Fibroblast of upper back skin (primary cell): ENCODE measurements at regions not wholly inside any gene's neighbourhood (a gene's known extent, or its start where the extent isn't known, plus 50 kb on each side); places are given as distances from the start of the nearest gene placed in this dataset.

Experiments
- DNase-seq: peaks from one replicate; pipeline ENCODE4 v3.0.0-alpha.2; 2013

DNA sequence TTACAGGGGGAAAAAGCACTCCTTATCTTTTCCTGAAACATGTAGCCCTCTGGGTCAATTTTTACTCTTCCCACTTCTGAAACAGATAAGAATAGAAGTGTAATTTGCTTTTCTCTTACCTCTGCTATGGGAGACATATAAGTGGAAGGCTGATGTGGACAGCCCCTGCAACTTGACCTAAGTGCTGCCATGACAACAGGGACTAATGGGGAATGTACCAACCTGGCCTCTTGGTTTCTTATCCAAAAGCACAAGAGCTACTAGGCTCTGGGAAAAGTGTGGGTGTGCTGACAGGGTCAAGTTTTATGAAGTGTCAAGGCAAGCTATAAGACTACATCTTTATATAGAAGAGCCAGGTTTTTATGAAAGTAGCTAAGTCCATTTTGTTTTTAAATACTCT lies 1246.5 kb downstream of the OTOL1 start:
- no peak for DNase-seq

DNA sequence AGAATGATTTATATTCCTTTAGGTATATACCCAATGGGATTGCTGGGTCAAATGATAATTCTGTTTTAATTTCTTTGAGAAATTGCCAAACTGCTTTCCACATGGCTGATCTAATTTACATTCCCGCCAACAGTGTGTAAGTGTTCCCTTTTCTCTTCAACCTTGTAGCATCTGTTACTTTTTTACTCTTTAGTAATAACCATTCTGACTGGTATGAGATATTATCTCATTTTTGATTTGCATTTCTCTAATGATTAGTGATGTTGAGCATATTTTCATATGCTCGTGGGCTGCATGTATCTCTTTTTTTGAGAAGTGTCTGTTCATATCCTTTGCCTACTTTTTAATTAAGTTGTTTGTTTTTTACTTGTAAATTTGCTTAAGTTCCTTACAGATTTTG lies 1264.2 kb downstream of the OTOL1 start:
- DNase-seq = no peak

DNA sequence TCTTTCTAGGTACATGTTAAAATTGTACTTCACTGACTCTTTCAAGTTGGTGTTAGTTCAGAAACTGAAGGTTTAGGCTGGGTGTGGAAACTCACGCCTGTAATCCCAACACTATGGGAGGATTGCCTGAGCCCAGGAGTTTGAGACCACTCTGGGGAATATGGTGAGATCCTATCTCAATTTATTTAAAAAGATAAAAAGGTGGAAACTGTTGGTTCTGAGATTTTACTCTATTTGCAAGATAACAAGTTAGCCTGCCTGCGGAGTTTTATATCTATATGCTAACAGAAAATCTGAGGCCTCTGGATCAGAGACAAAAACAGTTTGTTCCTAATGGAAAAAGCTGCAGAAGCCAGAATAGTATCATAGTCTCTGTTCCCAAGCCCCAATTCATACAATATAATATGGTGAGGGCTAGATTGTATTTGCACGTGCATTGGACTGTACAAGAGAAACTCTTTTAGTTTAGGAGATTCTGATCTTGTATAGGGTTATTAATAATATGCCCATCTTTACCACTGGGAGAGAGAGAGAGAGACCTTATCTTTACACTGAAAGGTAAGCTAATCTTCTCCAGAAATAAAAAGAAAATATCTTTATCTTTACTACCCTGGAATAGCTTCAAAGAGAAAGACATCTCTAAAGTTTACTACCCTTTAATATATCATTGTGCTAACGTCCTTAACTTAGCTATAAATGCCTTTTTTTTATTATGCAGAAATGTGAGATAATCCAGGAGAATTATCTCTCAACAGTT lies 1267.6 kb downstream of the OTOL1 start:
- no peak for DNase-seq

DNA sequence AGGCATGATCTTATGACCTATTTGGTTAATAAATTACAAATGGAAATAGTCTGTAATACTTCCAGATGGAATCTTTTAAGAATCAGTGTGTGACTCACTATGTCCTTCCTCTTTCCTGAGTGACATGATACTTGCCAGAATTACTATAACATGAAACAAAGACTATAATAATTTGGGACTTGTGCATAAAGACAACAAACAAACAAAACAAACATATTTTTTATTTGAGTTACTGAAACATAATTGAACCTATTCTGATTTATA lies 1268.1 kb downstream of the OTOL1 start:
- no peak for DNase-seq

DNA sequence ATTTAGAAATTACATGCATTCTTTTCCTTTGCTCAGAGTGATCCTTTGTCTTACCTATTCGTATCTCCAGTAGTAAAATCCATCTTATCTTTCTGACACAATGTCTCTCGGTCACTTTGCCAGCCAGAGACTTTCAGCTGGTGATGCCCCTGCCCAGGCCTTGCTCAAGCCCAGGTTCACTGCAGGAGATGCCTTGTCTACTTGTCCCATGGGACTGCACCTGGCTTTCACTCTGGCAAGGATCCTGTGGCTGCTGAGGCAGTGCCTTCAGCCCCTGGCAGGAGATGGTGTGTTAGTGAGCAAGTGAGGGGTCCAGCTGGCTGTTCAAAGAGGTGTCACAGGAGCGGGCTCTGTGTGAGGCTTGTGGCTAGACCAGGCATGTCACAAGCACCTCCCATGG lies 1268.9 kb downstream of the OTOL1 start:
- DNase-seq = no peak

DNA sequence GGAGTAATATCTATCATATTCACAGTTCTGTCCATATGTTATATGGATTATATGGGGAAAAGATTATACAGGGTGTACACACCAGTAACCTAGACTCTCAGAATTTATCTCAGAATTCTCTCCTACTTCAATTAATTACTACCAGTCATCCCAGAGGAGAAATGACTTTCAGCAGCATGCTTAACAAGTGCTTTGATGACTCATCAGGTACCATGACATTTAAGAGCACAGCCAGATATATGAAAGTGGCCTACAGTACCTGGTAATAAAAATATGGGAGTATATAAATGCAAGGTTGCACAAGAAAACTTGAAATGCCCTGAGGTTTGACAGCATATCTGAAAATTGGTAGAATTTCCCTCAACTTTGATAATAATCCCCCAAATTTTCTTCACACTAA lies 1273.0 kb downstream of the OTOL1 start:
- DNase-seq = no peak

DNA sequence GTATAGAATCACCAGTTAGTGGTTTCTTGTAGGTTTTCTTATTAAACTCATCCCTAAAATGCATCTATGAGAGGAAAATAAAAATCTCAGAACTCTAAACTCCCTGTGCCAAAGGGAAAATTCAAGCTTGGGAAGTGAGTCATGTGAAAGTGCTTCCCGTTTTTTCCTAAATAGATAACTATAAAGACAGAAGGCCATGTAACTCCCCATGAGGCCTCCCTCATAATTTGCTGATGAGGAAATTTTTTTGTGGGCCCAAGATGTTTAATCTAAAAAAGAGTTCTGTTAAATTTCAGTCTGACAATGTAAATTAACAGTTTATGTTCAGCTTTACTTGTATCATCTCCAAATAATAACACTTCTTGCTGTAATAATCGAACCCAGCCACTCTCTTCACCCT lies 1273.9 kb downstream of the OTOL1 start:
- DNase-seq = peak; percentile 5

DNA sequence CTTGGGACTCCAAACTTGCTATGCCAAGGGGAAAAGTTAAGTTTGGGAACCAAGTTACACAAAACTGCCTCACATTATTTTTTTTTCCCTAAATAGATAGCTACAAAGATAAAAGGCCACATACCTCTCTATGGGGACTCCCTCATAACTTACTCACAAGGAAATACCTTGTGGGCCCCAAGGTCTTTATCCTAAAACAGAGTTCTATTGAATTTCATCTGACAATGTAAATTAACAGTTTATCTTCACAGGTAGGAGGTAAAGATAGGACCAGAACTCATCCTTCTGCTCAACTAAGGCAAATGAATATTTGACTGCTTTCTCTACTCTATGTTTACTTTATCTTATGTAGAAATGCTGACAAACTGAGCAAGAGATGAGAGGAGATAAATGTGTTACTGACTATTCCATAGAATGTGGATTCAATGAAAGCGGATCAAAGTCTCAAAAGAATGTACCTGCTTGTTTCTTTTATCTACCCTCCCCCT lies 1278.0 kb downstream of the OTOL1 start:
- no peak for DNase-seq

DNA sequence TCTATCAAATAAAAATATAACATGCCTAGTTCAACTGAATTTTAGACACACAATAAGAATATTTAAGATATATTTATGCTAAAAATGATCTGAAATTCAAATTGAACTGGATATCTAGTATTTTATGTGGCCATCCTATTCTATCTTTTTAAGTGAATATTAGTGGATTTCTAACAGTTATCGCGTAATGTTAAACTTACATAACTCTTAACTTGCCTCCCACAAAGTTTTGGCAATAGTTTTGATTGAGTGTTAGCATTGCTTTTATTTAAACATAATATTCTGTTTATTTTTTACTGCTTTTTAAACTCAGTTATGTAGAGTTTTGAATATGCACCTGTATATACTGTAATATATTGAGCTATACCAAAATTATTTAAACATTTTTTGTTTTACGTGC lies 1279.5 kb downstream of the OTOL1 start:
- DNase-seq = no peak

DNA sequence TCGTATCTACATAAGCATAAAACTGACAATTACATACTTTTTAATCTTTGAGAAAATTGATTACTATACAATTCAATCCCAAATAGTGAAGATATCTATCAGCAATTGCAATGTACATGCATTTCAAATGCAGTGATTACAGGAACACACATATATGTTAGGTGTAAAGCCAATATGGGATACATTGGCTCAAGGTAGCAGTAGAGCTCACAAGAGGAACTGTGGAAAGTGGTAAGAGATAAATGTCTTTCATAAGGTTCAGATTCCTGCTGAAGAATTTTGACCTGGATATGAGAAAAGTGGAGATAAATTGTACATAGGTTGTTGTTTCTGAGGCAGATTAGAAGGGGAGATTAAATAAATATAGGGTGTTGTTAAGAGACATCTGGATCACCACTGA lies 1280.5 kb downstream of the OTOL1 start:
- DNase-seq = no peak

DNA sequence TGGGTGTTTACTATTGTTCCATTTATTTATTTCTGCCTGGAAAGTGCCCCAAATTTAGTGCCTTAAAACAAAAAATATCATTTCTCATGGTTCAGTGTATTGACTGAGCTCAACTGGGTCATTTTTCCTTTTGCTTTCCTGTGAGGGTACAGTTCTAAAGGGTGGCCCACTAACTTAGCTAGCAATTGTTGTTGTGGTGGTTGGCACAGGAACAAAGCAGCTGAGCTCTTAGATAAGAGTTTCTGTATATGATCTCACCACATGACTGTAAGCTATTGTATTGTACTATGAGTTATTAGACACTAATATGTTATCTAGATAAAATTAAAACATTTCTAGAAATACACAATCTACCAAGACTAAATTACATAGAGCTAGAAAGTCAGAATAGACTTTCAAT lies 1283.7 kb downstream of the OTOL1 start:
- no peak for DNase-seq

DNA sequence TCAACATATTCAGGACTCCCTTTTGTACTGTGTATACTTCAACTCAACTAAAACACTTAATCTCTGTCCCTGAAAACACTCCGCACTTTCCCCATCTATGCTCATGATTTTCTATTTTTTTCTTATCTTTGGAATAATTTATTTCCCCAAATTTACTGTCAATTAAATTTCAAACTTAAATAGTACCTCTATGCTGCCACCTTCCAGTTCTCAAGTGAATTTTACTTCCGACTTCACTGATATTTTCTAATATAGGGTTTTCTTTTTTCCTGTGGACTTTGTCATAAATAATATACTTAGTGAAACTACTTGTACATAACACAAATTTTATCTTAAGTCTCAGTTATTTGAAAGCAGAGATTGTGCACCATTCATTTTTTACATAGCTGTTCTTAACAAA lies 1303.3 kb downstream of the OTOL1 start:
- peak; percentile 1 for DNase-seq

DNA sequence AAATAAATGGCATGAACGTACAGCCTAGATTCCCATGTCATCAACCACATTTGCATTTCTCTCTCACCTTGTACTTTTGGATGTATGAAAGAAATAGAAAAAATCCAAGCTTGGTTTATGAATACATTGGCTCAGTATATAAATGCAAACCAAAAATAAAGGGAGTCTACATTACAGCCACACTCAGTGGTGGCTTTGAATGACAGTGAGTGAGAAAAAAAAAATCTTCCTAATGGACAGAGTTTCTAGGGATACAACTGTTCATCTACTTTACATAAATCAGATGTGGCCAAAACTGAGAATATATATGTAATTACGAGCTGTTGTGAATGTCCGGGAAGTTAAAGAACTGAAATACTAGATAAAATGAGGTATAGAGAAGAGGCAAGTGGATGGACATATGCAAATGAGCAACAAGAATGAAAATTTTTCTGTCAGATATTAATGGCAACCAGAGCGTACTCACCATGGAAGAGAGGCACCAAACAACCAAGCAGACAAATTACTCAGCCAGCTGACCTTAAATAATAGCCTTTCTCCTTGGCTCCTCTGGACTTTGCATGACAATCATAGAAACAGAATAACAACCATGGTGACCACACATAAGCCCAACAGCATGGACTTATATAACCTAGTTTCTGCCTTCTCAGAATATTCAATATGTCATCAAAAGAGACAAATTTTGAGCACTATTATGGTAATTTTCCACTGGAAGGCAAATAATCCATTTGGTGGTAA lies 1305.8 kb downstream of the OTOL1 start:
- no peak for DNase-seq

DNA sequence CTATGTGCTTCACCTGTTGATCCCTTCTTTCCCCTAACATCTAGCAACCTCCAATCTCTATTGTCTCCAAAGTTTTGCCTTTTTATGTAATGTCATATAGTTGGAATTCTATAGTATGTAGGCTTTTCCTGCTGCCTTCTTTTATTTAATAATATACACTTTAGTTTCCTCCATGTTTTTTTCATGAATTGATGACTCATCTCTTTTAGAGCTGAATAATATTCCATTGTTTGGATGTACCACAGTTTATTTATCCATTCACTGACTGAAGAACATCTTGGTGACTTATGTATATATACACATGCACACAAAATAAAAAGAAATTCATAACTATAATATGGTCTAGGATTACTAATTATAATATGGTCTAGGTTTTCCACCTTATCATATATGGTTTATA lies 1314.2 kb downstream of the OTOL1 start:
- DNase-seq = no peak

DNA sequence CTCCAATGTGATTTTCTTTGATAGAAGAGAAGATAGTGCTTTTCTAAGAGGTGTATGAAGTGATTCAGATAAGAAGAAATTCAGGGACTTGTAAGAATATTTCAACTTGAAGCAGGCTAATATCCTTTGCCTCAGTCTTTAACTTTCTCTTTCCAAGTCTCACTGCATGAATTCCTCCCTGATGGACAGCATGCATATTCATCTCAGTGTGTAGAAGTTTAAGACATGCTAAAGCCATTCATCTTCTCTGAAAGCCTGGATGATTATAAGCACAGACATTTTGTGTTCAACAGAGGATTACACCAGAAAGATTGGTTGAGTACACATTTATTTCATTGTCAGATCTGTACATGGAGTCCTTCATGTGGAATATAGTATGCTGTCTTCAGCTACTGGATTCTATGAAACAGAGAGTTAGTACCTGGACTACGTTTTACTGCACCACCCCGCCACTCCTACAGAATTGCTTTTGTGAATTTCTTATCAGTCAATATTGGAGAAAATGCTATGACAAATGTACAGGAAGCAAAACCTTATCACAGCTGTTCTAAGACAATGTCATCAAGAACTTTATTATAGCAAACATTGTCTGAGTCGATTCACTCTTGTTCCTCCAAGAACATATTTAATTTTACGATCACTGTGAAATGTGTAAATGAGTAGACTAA lies 1346.1 kb downstream of the OTOL1 start:
- no peak for DNase-seq

DNA sequence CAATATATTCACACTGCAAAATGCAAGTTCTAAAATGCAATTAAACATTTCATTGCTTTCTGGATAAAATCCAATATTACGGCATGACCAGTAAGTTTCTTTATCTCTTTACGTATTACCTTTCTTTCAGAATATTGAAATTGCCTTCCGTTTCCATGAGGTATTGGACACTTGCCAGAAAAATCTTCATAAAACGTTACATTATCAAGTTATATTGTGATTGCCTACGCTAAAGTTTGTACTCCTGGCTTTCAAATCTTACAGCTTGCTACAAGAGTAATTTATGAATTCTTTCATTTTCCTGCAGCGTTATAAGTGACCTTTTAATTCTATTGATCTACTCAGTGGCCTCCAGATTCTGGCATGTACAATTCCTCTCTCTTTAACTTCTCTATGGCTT lies 1349.3 kb downstream of the OTOL1 start:
- no peak for DNase-seq

DNA sequence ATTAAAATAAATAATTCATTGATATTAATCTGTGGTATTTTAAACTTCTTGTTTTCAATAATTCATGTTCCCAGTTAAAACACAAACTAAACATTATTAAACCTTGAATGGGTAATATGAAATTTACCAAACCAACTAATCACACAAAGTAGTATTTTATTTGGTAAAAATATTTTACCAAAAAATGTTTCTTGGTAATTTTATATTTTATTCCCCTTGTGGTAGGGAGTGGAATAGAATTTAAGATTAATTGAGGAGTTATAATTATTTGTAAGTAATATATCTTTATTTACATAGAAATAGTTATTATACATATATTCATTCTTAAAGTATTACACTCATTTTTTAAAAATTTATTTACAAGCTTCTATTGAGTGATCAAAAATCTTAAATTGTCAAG lies 1350.9 kb downstream of the OTOL1 start:
- DNase-seq = no peak

DNA sequence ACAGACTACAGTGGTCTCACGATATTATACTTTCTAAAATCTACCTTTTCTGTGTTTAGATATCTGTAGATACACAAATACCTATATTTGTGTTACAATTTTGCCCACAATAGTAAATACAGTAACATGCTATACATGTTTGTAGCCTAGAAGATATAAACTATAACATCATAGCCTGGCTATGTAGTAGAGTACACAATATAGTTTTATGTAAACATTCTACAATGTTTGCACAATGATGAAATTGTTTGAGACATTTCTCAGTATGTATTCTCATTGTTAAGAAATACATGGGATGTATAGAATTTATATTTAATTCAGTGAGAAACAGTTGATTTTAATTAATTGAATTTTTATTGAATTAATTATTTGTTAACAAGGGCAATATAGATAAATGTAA lies 1367.0 kb downstream of the OTOL1 start:
- DNase-seq = no peak

DNA sequence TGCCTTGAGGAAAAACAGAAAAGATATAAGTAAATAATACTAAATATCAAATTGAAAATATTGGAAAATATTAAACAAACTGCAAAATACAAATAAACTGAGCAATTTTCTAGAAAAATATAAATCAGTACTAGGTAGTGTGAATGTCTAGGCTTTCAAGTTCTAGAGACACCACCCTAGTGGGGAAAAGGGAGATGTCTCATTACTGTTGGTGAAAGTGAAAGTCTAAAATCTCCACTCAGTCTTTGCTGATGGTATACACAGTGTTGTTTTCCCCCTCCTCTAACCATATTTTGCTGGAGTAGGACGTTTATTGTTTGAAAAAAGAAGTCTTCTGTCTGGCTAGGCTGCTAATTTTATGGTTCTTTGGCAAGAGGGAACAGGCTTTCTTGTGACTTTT lies 1368.9 kb downstream of the OTOL1 start:
- DNase-seq = no peak

DNA sequence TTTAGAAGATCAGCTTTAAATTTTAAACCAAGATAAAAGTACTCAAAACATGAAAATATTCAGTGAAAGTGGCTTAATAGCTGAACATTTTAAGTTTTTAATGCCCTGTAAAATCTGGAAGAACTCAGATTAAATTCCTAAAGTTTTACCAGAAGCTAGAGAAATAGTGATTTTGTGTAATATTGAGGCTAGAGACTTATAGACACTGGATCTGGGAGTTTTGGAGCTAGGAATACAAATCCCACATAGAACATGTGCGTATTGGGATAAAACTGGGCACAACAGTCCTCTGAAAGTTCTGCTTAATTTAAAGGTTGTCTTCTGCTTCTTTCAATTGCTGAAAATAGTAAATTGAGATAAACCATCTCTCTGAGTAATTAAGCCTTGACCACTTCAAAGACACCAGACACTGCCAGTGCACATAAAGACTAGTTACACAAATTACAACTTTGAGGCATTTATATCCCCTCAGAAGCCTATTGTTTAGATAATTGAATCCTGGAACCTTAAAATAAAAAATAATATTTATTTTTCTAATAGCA lies 1382.5 kb downstream of the OTOL1 start:
- DNase-seq = no peak

DNA sequence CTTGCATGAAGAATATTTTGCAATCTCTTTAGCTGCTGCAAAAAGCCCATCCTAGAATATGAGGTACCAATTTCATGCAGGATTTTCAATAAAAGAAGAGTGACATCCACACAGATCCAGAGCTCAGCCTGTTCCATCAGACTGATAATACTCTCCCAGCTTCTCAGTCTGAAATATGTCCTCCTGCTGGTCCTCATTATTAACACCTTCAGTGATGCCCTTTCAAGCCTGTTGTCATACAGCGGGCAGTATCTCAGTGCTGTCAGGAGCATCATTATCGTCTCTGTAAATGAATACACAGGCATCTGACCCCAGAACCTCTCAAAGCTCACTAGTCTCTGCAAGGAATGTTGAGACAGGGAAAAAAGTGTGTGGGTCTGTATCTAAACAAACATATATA lies 1387.8 kb downstream of the OTOL1 start:
- DNase-seq = no peak

DNA sequence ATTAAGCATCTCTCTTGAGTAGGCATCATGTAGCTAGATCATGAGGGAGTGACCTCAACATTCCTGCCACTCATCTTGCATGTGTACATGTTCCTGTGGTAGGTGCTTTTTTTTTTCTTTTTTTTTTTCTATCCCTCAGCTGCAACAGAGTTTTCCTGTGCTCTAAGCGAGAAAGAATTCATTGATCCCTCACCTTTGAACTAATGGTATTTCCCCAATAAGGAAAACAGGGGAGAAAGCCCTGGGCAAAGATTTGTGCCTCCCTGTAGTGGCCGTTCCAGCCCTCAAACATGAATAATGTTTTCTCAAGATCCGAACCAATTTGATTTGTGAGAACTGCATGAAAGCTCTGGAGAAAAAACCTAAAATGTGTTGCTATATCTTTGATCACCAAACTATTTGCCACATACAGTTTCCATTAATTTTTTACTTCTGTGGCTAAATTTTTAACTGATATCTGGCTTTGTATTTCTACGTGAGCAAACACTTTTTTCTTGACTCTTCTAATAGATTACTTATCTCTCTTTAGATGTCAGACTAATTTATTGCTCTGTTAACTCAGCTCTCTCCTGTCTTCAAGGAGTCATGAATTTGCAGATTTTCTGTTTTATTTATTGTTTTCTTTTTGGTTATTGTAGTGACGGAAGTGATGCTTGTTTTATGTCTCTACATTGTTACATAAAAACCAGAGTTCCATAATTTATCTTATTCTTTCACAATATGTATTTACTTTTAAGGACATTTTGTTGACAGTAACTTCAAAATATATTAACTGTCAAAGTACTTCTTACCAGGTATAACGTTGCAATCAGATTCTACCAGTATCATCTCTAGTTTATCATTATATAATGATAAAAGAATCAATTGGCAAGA lies 1396.5 kb downstream of the OTOL1 start:
- no peak for DNase-seq

DNA sequence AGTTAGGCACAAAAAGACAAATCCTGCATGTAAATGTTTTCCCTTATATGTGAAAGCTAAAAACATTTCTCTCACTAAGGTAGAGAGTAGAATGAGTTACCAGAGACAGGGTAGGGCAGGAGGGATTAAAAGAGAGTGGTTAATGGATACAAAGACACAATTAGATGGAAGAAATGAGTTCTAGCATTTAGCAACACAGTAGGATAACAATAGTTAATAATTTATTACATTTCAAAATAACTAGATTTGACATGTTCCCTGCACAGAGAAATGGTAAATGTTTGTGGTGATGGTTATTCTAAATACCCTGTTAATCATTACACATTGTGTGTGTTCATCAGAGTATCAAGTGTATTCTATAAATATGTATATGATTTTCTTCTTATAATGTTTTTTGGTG lies 1400.7 kb downstream of the OTOL1 start:
- no peak for DNase-seq
